HepG2 (cell line): ENCODE measurements at regions not wholly inside any gene's neighbourhood (a gene's known extent, or its start where the extent isn't known, plus 50 kb on each side); places are given as distances from the start of the nearest gene placed in this dataset.
"Not testable (repeated sequence)": the region's sequence is repeated elsewhere in the genome, so short reads cannot be mapped to it uniquely, and the experiment has no call there.

Experiments
- CHD2 ChIP-seq: IDR thresholded peaks from 2 replicates; pipeline ENCODE4 v1.6.1; 2011; ENCODE audit warnings: low read depth, low read length, improper control_type of control experiment
- FOSL1 ChIP-seq: sonication (generic); formaldehyde crosslinking; IDR thresholded peaks from 2 replicates; pipeline ENCODE4 v1.9.0; 2021; ENCODE audit warnings: missing genetic modification reagents, borderline replicate concordance
- HDAC6 ChIP-seq: fragments of 200-600 bp; sonication (generic); IDR thresholded peaks from 2 replicates; pipeline ENCODE4 v1.7.0; 2017; ENCODE audit warnings: mild to moderate bottlenecking, antibody characterized with exemption, low read length, low read depth
- HOXA3 ChIP-seq: sonication (generic); formaldehyde crosslinking; IDR thresholded peaks from 2 replicates; pipeline ENCODE4 v1.5.0; 2020; ENCODE audit warnings: missing genetic modification reagents
- NR2C2 ChIP-seq: sonication (generic); formaldehyde crosslinking; IDR thresholded peaks from 2 replicates; pipeline ENCODE4 v1.4.0; 2020; ENCODE audit warnings: missing genetic modification reagents, mild to moderate bottlenecking, moderate library complexity, borderline replicate concordance
- ZNF83 ChIP-seq: sonication (generic); formaldehyde crosslinking; IDR thresholded peaks from 2 replicates; pipeline ENCODE4 v1.4.0; 2020; ENCODE audit warnings: missing genetic modification reagents, mild to moderate bottlenecking, borderline replicate concordance
- TF ChIP-seq, protein P1 (sequence below): sonication (generic); formaldehyde crosslinking; IDR thresholded peaks from 2 replicates; pipeline ENCODE4 v1.5.0; 2020; ENCODE audit warnings: mild to moderate bottlenecking, missing genetic modification reagents, moderate library complexity
- TF ChIP-seq, protein P2 (sequence below): sonication (generic); formaldehyde crosslinking; IDR thresholded peaks from 2 replicates; pipeline ENCODE4 v1.4.0; 2020; ENCODE audit warnings: mild to moderate bottlenecking, missing genetic modification reagents

DNA sequence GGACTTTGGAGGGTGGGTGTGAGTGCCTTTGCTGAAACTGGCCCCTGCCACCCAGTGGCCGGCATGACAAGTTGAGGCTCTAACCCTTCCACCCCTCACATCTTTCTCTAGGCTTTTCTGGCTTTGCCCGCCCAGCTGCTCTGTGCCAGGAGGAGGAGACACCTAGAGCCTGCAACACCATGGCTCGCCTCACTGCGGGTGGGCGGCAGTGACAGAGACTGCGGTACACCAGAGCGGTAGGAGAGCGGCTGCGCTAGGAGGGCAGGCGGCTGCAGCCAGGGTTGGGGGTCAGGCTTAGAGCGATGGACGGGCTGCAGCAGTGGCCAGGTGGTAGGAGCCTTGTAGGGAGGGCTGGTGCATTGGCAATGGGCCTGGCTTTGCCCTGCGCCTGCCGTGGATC is 1556.9 kb downstream of the RPIA start:
- TF ChIP-seq ZNF83 (CRISPR knock-in tag); HOXA3 (CRISPR knock-in tag); HDAC6; CHD2; NR2C2; FOSL1 (CRISPR knock-in tag): not testable (repeated sequence)
- TF ChIP-seq, protein P1, sequence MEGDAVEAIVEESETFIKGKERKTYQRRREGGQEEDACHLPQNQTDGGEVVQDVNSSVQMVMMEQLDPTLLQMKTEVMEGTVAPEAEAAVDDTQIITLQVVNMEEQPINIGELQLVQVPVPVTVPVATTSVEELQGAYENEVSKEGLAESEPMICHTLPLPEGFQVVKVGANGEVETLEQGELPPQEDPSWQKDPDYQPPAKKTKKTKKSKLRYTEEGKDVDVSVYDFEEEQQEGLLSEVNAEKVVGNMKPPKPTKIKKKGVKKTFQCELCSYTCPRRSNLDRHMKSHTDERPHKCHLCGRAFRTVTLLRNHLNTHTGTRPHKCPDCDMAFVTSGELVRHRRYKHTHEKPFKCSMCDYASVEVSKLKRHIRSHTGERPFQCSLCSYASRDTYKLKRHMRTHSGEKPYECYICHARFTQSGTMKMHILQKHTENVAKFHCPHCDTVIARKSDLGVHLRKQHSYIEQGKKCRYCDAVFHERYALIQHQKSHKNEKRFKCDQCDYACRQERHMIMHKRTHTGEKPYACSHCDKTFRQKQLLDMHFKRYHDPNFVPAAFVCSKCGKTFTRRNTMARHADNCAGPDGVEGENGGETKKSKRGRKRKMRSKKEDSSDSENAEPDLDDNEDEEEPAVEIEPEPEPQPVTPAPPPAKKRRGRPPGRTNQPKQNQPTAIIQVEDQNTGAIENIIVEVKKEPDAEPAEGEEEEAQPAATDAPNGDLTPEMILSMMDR (CRISPR knock-in tag): not testable (repeated sequence)
- TF ChIP-seq, protein P2, sequence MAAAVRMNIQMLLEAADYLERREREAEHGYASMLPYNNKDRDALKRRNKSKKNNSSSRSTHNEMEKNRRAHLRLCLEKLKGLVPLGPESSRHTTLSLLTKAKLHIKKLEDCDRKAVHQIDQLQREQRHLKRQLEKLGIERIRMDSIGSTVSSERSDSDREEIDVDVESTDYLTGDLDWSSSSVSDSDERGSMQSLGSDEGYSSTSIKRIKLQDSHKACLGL (CRISPR knock-in tag): not testable (repeated sequence)
